Mesothelial cell of epicardium (in vitro differentiated cells): ENCODE measurements at regions not wholly inside any gene's neighbourhood (a gene's known extent, or its start where the extent isn't known, plus 50 kb on each side); places are given as distances from the start of the nearest gene placed in this dataset.

ENCODE experiments used
- DNase-seq, 2 experiments: peaks; one replicate each; pipeline ENCODE4 v3.0.0; 2021; ENCODE audit warnings: low spot score in 2 of 2; ENCODE audit not compliant: unreplicated experiment in 2 of 2
- H3K27ac Mint-ChIP-seq: 2 replicates; pipeline ENCODE4 v1.8.0; 2021; ENCODE audit warnings: mixed read lengths
- H3K27me3 Mint-ChIP-seq: 2 replicates; pipeline ENCODE4 v1.8.0; 2021; ENCODE audit warnings: low read depth, mixed read lengths
- H3K36me3 Mint-ChIP-seq: 2 replicates; pipeline ENCODE4 v1.8.0; 2021; ENCODE audit warnings: mixed read lengths
- H3K4me1 Mint-ChIP-seq: 2 replicates; pipeline ENCODE4 v1.8.0; 2021; ENCODE audit warnings: mixed read lengths
- H3K4me3 Mint-ChIP-seq: 2 replicates; pipeline ENCODE4 v1.8.0; 2021; ENCODE audit warnings: mild to moderate bottlenecking, moderate library complexity, mixed read lengths
- H3K9me3 Mint-ChIP-seq: 2 replicates; pipeline ENCODE4 v1.8.0; 2021; ENCODE audit warnings: mixed read lengths
- TF ChIP-seq, protein P1 (sequence below): fragments of 200-600 bp; sonication (generic); IDR thresholded peaks from one replicate; pipeline ENCODE4 v1.5.0; 2021; ENCODE audit warnings: antibody characterized with exemption; ENCODE audit not compliant: unreplicated experiment

DNA sequence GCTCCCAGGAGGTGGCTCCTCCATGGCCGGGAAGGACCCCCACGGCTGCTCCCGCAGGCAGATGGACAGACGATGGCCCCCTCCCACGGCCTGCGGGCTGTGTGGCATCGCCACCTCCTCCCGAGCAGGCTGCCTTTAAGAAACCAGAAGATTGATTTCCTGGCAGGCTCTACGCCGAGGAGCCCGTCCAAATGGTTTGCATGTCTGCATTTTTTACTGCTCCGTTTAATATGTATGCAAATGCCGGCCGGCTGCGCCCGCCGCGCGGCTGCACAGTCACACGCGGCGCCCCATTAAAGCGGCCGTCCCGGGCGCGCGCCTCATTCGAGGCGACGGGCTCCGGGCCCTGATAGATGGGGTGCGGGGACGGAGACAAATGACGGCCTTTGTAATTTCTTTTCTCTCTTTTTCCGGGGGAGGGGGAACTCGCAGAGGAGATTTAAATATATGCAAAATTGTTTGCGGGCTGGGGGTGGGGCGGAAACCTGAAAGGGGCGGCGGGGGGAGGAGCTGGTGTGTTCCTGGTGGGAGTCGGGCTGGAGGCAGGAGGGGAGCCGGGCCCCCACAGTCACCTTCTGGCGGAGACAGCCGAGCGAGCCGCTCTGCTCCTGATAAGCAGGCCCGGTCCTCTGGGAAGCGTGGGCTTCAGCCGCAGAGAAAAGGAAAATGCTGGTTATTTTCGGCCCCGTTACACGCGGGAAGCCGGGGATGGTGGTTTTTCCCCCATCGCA is 158.7 kb upstream of the IER5L start:
- H3K9me3 Mint-ChIP-seq: no peaks in the 10 kb centered on the region
- no peaks in the 10 kb centered on the region for H3K27me3 Mint-ChIP-seq
- peak in 1 of 2 experiments; percentile 51 for DNase-seq
- peak overlapping the region; percentile 64 for H3K4me3 Mint-ChIP-seq
- H3K27ac Mint-ChIP-seq: peak overlapping the region; percentile 97
- no peaks in the 10 kb centered on the region for H3K36me3 Mint-ChIP-seq
- H3K4me1 Mint-ChIP-seq: peaks cover 48% of the 10 kb centered on the region
- TF ChIP-seq, protein P1, sequence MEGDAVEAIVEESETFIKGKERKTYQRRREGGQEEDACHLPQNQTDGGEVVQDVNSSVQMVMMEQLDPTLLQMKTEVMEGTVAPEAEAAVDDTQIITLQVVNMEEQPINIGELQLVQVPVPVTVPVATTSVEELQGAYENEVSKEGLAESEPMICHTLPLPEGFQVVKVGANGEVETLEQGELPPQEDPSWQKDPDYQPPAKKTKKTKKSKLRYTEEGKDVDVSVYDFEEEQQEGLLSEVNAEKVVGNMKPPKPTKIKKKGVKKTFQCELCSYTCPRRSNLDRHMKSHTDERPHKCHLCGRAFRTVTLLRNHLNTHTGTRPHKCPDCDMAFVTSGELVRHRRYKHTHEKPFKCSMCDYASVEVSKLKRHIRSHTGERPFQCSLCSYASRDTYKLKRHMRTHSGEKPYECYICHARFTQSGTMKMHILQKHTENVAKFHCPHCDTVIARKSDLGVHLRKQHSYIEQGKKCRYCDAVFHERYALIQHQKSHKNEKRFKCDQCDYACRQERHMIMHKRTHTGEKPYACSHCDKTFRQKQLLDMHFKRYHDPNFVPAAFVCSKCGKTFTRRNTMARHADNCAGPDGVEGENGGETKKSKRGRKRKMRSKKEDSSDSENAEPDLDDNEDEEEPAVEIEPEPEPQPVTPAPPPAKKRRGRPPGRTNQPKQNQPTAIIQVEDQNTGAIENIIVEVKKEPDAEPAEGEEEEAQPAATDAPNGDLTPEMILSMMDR: no peak

DNA sequence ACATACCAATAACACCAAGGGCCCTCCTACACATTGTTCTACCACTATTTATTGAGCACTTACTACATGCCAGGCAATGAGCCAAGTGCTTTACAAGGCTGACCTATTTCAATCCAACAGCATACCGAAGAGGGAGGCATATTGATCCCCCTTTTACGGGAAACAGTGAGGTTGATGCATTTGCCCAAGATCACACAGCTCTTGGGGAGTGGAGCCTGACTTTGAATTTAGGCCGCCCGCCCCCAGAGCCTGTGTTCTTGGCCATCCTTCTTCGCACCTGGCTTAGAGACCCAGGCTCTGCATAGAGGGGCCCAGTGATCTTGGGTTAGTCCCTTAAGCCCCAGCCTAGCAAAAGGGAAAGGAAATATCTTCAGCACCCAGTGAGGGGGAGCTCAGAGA is 158.1 kb upstream of the IER5L start:
- H3K4me3 Mint-ChIP-seq: peak overlapping the region; percentile 64
- peaks cover 3% of the 10 kb centered on the region for H3K9me3 Mint-ChIP-seq
- TF ChIP-seq, protein P1: no peak
- H3K27ac Mint-ChIP-seq: peak overlapping the region; percentile 97
- peaks cover 47% of the 10 kb centered on the region for H3K4me1 Mint-ChIP-seq
- no peaks in the 10 kb centered on the region for H3K36me3 Mint-ChIP-seq
- H3K27me3 Mint-ChIP-seq: no peaks in the 10 kb centered on the region
- no peak for DNase-seq

DNA sequence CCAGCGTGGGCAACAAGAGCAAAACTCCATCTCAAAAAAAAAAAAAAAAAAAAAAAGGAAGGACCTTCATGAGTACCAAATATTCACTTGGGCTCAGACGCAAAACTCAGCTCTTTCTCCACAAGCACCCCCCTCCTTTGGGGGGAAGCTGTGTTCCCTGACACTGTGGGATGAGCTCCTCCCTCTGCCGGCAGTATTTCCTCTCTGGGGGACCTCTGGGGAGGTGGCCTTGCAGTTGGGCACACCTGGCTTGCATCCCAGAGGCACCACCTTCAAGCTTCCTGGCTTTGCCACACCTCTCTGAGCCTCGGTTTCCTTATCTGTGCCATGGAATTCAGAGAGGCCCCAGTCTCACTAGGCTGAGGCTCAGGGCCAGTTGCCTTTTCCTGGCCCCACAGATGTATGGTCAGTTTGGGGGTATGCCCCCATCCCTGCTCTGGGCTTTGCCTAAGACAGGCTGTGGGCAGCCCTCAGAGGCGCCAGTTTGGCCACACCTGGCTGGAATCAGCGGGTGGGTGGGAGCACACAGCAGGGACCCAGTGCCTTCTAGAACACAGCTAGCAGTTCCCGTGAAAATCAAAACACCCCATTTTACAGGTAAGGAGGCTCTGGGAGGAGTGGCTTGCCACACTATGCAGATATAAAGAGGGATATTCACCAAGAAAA is 157.5 kb upstream of the IER5L start:
- H3K36me3 Mint-ChIP-seq: no peaks in the 10 kb centered on the region
- TF ChIP-seq, protein P1: no peak
- H3K27me3 Mint-ChIP-seq: no peaks in the 10 kb centered on the region
- peaks cover 9% of the 10 kb centered on the region for H3K9me3 Mint-ChIP-seq
- peaks cover 47% of the 10 kb centered on the region for H3K4me1 Mint-ChIP-seq
- DNase-seq: no peak
- H3K27ac Mint-ChIP-seq: peak overlapping the region; percentile 97
- H3K4me3 Mint-ChIP-seq: peak overlapping the region; percentile 43

DNA sequence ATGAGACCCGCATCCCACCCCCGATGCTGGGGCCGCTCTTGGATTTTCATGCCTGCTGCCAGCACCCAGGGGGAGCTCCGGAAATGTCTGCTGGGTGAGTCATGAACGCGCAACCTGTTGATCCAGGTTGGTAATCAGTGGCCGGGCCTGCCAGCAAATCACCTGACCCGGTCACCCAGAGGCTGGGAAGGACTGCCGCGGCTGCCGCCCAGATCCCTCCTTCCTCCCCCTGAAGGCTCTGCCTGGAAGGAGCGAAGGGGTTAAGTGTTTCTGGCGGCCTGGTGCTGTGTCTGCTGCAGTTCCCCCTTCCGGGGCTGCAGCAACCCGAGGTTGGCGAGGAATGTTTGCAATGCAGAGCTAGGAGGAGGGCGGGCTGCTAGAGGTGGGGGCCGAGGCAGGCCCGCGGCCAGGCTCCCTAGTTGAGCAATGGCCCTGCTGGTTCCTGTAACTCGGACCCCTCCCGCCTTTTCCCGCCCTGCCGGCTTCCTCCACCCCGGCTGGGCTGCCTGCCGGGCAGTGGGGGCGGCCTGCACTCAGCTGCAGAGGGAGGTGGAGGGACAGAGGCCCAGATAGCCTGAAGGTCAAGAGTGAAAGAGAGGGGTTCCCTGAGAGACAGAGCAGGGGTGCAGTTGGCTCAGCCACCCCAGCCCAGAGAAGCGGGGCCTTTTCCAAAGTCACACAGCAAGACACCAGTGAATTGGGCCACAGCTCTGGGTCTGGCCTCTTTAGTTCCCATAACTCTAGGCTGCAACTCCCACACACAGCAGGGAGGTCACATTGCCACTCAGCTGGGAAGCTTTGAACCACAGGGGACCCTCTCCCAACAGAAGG is 156.3 kb upstream of the IER5L start:
- no peaks in the 10 kb centered on the region for H3K27me3 Mint-ChIP-seq
- TF ChIP-seq, protein P1: no peak
- peaks cover 9% of the 10 kb centered on the region for H3K9me3 Mint-ChIP-seq
- DNase-seq: peak; percentile 77 to 83
- H3K4me3 Mint-ChIP-seq: peak overlapping the region; percentile 43
- no peaks in the 10 kb centered on the region for H3K36me3 Mint-ChIP-seq
- H3K27ac Mint-ChIP-seq: peak overlapping the region; percentile 97
- peaks cover 47% of the 10 kb centered on the region for H3K4me1 Mint-ChIP-seq

DNA sequence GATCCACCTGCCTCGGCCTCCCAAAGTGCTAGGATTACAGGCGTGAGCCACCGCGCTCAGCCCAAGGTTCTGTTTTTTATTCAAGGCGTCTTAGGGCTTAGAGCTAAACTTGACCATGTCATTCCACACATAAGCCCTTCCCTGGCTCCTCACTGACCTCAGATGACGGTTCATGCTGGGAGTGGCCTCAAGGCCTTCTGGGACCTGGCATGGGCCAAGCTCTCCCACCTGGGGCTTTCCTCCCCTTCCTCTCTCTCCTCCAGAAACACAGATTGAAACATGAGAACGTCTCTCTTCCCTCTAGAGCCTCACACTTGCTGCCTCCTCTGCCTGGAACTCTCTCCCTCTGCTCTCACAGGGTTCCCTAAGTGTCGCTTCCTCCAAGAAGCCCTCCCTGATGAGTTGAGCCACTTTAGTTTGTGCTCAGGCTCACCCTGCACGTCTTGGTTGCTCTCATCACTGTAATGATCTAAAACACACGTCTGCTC is 155.6 kb upstream of the IER5L start:
- DNase-seq: no peak
- no peaks in the 10 kb centered on the region for H3K27me3 Mint-ChIP-seq
- H3K27ac Mint-ChIP-seq: peak overlapping the region; percentile 97
- no peaks in the 10 kb centered on the region for H3K36me3 Mint-ChIP-seq
- peaks cover 9% of the 10 kb centered on the region for H3K9me3 Mint-ChIP-seq
- peak overlapping the region; percentile 43 for H3K4me3 Mint-ChIP-seq
- peaks cover 52% of the 10 kb centered on the region for H3K4me1 Mint-ChIP-seq
- TF ChIP-seq, protein P1: no peak
